Hematopoietic multipotent progenitor cell (in vitro differentiated cells): ENCODE measurements at regions not wholly inside any gene's neighbourhood (a gene's known extent, or its start where the extent isn't known, plus 50 kb on each side); places are given as distances from the start of the nearest gene placed in this dataset.
A peak's percentile ranks its signal among the peaks of the same experiment; 100 is the strongest.
"Not testable (repeated sequence)": the region's sequence is repeated elsewhere in the genome, so short reads cannot be mapped to it uniquely, and the experiment has no call there.

Experiments
- DNase-seq, 3 donors: peaks; one replicate each; pipeline ENCODE4 v3.0.0-alpha.2; 2011 to 2015; ENCODE audit warnings: low read depth in 2 of 3, low spot score in 2 of 3

DNA sequence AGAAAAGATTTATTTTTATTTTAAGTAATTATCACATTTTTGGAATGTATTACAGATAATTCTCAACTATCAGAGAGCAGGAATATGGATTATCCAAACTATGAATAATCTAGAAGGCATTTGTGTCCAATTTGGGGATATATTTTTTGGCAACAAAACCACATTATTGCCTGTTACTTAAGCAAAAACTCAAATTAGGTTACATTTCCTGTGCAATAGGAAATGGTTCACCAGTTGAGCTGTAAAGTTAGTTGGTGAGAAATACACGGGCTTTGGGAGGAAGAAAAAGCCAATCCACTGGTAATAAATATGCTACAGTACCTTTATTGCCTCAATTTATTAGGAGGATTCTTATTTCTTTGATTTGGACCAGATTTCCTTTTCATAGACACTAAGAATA, 1075.2 kb downstream of the PCDH9 start:
- peak in 1 of 3 donors; percentile 9 for DNase-seq

DNA sequence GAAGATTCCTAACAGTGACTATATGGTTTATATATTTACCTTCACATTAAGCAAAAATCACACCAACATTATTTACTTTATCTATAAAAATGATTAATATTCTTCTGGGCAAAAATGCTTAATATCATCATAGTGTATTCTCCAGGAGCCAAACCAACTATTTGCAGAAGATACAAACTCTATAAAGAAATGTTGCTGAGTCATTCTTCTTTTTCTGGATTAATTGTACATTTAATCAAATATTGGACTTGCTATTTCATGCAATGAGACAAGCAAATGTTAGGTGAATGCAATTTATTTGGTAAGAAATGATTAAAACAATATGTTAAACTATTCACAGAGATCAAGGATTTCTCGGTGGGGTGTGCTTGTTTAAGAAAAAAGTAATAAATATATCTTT, 1075.8 kb downstream of the PCDH9 start:
- DNase-seq = no peak

DNA sequence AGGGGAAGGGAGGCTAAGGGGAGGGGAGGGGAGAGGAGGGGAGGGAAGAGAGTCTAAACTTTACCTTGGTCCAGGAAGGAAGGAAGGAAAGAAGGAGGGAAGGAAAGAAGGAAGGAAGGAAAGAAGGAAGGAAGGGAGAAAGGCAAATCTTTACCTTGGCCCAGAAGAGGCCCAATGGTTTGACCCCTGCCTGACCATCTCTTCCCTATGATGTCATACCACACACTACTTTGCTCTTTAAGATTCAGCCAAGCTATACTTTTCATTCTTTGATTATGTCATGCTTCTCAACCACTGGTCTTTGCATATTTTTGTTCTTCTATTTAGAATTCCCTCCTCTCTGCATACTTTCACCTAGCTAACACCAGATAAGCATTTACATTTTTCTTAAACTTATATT, 1077.5 kb downstream of the PCDH9 start:
- no peak for DNase-seq

DNA sequence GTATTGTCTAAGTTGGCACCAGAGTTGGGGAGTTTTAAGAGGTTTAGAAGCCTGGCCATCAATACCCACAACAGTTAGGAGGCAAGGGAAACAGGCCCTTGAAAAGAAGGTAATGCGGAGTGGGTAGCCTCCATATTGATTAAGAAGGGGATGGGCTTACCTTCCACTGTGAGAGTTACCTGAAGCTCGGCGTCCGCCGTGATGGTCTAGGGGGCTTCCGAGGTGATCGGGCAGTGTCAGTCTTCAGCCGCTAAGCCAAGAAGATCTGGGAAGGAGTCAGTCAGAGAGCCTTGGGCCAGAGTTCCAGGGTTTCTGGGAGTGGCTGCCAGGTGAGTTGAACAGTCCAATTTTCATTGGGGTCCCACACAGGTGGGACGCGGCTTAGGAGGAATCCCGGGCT, 1085.8 kb downstream of the PCDH9 start:
- not testable (repeated sequence) for DNase-seq

DNA sequence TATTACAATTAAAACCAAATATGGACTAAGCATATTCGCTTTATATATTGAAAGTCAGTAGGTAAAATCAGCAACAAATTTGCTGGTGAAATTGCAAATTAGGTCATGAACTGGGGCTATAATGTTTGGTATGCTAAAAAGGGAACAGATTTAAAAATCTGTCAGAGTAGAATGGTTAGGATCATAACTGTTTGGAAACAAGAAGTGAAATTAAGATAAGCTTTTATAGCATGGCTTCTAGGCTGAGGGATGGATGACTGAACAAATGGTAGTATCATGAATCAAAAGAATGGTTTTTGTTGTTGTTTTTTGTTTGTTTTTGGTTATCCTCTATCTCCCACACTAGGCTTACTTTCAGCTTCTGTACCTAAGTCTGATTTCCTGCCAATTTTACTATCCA, 1090.4 kb downstream of the PCDH9 start:
- no peak for DNase-seq

DNA sequence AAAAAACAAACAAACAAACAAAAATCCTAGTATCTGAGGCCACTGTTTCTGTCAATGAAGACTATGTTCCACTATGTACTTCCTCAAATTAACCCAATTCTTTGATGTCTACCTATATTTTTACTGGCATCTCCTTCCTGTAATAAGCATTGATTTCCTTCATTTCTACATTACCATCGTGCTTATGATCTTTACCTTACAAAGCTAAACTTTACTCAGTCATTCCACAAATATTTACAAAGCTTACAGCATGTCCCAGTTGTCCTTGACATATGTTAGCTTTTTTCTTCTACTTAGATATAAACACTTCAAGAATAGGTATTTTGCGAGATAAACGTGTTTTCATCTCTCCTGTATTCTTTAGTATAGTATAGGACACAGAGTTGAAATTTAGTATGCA, 1090.9 kb downstream of the PCDH9 start:
- DNase-seq = no peak

DNA sequence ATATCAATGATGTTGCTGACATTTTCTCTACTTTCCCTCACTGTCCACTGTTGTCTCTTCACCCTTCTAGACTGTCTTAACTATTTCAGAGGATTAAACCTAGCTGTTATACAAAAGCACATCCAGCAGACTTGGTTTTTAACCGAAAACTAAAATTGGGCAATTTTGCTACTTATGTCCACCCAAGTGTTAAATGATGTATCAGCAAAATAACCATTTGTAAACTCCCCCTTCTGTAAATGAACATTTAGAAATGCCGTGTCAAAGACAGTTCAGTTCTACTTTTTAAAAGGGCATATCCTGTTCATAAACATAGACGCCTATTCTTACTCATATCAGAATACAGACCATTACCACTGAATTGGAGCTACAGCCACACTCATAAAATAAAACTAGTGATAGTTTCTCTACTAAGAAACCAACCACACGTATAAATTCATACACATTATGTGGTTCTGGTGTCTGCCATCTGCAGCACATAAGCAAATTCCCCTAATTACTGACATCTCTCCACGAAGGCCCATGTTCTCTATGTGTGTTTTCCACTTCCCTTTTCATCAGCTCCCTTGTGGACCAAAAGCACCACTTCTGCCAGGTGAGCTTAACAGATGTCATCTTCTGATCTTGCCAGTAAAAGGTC, 1091.8 kb downstream of the PCDH9 start:
- DNase-seq = peak in 2 of 3 donors; percentile 3 to 54

DNA sequence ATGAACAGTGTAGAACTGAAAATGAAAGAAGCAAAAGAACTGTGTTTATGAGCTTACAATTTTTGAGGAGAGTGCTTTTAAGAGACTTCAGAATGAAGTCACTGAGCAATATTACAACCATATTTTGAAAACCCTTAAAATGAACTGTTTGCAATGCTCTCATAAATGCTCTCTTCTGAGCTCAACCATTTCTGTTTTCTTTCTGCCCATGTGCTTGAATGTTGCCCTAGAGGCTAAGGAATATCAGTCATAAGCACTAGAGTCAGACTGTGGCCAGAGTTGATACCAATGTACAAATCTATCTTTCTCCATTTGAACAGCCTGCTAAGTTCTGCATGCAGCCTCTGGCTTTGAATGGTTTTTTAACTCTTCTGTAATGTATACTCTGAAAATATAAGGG, 1092.8 kb downstream of the PCDH9 start:
- DNase-seq = no peak

DNA sequence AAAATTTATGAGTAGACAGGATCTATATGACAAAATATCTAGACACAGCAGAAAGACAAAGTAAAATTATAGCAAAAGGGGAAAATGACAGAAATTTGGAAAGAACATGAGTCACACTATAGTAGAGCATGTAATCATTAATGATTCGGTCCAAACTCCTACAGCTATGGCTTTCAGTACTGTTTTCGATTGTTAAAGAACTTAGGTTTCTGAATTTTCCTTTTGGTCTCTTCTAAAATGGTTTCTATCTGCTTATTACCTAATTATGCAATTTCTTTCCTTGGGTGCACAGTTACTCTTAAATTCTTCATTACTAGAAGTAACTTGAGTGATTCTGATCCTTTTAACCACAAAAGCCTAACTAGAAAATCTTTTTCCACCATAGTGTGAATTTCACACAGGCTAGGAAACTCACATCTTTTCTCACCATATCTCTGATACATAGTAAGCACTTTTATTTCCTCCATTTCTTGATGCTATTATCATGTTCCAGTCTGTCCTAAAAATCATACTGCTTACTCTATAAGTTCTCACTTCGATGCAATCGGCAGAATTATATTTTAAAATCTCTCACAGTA, 1101.4 kb downstream of the PCDH9 start:
- no peak for DNase-seq

DNA sequence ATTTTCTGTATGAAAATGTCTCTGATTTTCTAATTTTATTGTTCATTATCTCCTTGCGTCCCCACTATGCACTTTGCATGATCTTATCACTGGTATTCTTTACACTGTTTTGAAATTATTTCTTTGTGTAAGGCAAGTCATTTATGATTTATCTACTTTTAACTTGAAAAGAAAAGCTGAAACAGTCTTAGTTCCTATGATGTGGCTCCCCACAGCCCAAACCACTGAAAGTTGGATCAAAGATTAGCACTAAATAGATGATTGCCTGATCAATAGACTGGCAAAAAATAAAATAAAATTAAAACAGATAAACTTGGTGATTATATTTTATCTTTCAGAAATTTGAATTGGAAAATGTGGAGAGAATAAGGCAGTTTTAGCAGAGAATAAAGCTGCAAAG, 1101.9 kb downstream of the PCDH9 start:
- DNase-seq = no peak

DNA sequence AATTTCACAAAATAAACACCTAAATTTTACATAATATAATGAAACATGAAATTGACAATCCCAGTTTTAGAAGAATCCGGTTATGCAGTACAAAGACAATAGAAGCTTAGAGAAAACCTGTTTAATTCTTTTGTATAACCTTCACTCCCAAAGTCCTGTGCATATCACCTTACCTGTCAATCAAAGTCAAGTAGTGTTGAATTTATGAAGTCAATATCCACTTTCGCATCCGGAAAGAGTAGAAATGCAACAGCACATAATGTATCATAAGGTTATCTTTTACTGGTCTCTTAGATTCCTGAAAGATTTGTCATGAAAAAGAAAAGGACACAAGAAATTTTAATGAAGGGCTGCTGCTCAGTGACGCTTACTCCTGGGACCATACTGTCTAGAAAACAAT, 1112.6 kb downstream of the PCDH9 start:
- no peak for DNase-seq

DNA sequence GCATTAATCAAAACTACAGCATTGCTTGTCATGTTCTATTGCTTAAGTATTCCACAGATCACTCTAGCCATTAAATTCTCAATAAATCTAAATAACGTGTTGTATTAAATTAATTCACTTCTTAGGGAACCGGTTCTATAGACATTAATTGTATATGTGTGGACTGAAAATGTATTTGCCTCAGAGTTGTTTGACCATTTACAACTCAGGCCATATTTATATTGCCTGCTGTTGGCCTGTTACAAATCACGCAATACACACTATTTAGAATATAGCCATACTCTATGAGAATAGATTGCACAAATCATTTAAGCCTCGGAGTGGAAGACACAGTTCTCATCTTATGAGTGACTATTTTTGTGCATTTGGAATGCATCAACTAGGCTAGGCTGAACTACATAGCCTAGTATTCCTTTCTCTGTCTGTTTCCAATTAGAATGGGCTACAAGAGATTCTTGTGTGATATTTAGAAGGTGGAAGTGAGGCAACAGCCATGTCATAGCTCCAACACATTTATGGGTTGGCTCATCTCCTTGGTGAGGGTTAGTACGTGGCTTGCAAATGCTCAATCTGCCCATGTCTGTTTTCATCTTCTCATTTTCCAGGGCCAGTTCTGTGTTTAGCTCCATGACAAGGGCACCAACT, 1116.1 kb downstream of the PCDH9 start:
- no peak for DNase-seq

DNA sequence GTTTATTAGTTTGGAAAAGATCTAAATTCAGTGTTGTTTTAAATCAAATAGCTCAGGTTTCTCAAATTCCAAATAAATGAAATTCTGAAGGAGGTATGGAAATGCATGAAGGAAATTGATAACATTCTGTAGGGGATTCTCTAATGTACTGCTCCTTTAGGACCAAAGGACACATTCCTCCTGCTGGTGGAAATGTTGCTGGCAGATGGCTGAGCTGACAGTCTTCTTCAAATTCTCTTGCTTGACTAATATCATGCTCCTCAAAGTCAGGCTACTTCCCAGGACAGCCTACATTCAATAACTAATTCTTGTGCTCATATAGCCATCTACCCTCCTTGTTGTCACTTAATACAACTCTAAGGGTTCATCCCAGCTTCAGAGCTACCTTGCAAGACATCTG, 1118.5 kb downstream of the PCDH9 start:
- no peak for DNase-seq

DNA sequence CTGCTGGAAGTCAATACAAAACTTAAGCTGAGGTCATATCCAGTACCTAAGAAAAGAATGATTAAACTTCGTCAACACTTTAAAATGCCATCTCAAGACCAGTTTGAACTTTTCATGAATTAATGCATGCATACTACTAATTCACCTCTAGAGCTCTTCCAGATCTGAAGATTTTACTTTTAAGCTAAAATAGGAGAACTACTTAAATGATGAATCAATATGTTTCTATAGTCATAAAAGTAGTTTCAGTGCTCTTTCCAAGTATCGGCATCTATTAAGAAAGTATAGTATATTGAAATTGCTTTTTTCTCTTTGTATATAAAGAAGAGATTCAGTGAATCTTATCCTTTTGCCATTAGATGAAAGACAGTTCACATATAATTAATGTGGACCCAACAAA, 1123.9 kb downstream of the PCDH9 start:
- no peak for DNase-seq

DNA sequence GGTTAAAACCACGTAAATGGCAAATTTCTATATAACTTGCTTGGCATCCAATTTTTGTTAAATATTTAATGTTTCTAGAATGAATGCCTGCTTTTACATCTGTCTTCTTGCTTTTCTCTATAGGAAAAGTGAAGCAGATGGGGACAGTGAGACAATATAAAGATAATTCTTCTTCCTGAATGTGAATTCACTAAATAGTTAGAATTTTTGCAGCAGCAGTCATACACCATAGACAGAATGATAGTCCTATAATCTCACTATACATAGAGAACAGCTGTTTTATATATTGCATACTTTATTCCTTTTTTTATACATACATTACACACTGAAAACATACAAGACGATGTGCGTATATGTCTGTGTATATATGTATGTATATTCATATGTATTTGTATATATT, 1127.3 kb downstream of the PCDH9 start:
- DNase-seq = no peak

DNA sequence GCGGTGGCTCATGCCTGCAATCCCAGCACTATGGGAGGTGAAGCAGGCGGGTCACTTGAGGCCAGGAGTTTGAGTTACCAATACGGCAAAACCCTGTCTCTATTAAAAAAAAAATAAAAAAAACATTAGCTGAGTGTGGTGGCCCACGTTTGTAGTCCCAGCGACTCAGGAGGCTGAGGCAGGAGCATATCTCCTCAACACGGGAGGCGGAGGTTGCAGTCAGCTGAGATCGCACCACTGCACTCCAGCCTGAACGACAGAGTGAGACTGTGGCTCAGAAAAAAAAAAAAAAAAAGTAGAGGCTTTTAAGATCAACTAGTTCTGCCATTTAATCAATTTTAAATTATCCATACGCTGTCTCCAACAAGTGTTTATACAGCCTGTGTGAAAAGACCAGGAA, 1130.3 kb downstream of the PCDH9 start:
- no peak for DNase-seq

DNA sequence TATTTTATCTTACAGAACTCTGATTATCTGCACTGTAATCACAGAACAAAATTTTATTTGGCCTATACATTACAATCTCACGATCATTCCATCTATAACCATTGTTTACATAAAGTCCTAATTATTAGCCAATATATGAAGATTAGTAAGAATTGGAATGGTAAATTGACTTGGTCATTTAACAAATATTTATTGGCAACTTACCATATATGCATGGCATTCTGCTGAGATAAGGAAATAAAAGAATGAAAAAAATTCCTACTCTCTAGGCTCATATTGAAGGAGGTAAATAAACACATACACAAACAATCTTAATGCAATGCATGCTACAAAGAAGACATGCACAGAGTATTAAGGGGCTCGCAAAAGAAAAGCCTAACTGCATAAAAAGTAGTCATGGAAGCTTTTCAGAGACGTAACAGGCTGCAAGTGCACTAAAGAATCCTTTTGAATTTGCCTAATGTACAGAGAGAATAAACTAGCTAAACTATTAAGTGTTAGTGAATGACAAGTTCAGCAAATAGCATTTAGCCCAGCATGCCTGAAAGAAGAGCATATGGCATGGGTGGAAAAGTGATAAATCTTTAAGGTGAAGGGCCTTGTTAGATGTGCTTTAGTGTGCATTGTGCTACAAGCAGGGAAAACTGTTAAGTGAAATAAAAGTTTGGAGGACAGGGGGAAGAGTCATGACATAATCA, 1131.1 kb downstream of the PCDH9 start:
- no peak for DNase-seq

DNA sequence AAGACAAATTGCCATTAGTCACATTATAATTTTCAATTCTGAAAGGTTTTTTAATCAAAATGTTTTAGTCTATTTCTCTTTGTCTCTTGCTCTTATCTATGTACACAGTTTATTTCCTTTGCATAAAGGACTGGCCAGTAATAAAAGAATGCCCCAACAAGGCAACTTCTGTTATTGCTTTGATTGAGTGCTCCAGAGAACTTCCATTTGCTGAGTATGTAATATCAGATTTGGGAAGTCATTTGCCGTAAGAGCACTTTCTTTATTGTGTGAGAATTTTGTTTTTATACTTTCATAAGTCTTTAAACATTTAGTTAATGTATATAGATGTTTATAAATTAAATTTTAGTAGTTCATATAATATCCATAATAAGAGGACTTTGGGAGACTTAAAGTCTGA, 1140.4 kb downstream of the PCDH9 start:
- DNase-seq = no peak

DNA sequence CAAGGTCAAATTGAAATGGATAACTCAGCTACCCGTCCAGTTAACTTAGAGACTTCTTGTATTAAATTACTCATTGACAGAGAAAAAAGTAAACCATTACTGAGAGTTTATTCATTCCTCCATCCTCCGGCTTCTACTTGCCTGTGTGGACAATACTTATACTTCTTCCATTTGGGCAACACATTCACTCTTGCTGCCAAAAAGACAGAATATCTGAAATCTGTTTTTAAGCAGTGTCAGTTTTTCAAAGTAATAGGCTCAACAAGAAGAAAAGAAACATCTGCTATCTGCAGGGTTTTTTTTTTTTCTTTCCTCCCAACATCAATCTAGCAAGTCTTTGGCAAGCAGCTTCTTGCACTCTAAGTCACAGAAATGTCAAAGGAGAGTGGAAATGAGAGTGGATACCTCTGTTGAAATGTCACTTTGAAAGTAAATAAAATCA, 1142.8 kb downstream of the PCDH9 start:
- DNase-seq = no peak

DNA sequence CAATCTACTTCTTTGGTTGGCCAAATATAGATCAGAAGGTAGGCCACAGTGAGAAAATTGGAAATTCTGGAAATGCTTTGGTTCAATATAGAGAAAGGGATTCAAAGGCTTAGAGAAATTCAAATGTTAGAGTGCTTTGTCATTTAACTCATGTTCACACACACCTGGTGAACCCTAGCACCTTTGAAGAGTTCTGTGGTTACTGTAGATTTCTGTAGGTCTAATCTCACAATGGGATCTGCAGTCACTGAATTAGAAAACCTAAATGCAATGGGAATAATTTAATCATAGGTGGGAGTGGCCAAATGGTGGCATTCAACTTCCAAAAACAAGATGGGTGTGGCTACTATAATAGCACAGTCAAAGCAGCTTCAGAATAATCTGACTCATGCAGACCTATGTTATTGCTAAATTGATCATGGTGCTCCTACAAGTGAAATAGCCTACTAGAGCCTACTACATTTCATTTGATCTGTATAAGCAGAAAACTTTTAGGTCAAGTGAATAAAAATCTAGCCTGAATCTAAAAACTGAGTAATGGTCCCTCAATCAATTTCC, 1152.9 kb downstream of the PCDH9 start:
- no peak for DNase-seq

DNA sequence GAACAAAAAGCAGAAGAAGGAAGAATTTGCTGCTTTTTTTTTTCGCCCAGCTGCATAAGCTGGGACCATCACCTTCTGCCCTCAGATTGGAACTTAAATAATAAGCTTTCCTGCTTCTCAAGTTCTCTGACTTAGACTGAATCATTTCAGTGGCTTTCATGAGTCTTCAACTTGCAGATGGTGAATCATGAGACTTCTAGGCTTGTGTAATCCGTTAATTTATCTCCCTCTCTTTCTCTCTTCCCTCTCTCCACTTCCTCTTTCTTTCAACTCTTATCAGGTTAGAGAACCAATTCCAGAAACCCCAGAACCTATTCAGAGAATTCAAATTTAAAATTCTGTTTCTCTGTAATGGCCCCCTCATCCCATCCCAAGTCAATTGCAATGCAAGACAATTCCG, 1153.7 kb downstream of the PCDH9 start:
- no peak for DNase-seq
